Breast epithelium (tissue), 4 donors: ENCODE measurements at regions not wholly inside any gene's neighbourhood (a gene's known extent, or its start where the extent isn't known, plus 50 kb on each side); places are given as distances from the start of the nearest gene placed in this dataset.

ENCODE experiments used
- DNase-seq, 2 donors: peaks; one replicate each; pipeline ENCODE4 v3.0.0-alpha.2; 2019; ENCODE audit warnings: low spot score in 2 of 2
- H3K27ac ChIP-seq, 2 donors: fragments of 200-600 bp; sonication (generic) in 1 of 2; one replicate each; pipeline ENCODE4 v1.5.1; 2016 to 2019; ENCODE audit warnings: mild to moderate bottlenecking in 1 of 2
- H3K27me3 ChIP-seq, 2 donors: fragments of 200-600 bp; sonication (generic) in 1 of 2; one replicate each; pipeline versions ENCODE4 v1.5.1 to v1.6.0; 2017 to 2019; ENCODE audit warnings: control low read depth in 1 of 2, mild to moderate bottlenecking in 1 of 2
- H3K36me3 ChIP-seq: fragments of 200-600 bp; one replicate; pipeline ENCODE4 v1.5.1; 2019
- H3K4me1 ChIP-seq, 2 donors: fragments of 200-600 bp; sonication (generic); one replicate each; pipeline ENCODE4 v1.5.1; 2016 to 2019; ENCODE audit warnings: control low read depth in 1 of 2
- H3K4me3 ChIP-seq, 3 donors: fragments of 200-600 bp; sonication (generic); 1 replicate in 2 of 3; 2 replicates in 1 of 3; pipeline ENCODE4 v1.5.1; 2016 to 2019; ENCODE audit warnings: mild to moderate bottlenecking in 3 of 3, moderate library complexity in 2 of 3
- H3K9me3 ChIP-seq, 2 donors: fragments of 200-600 bp; sonication (generic) in 1 of 2; one replicate each; pipeline ENCODE4 v1.5.1; 2016 to 2019; ENCODE audit warnings: control low read depth in 1 of 2
- CTCF ChIP-seq, 3 donors: fragments of 450-650 bp; IDR thresholded peaks; one replicate each; pipeline ENCODE4 v1.5.1; 2016 to 2017; ENCODE audit warnings: antibody characterized with exemption in 3 of 3, mild to moderate bottlenecking in 3 of 3, moderate library complexity in 3 of 3
- POLR2A ChIP-seq: fragments of 450-650 bp; IDR thresholded peaks from one replicate; pipeline ENCODE4 v1.6.1; 2016; ENCODE audit warnings: antibody characterized with exemption, mild to moderate bottlenecking, moderate library complexity
- POLR2AphosphoS5 ChIP-seq, 3 donors: sonication (generic); formaldehyde crosslinking; IDR thresholded peaks; one replicate each; pipeline ENCODE4 v1.6.1; 2017; ENCODE audit warnings: antibody characterized with exemption in 3 of 3
- intact Hi-C: fragments of 100-400 bp; cut with DNase I; formaldehyde crosslinking; loops from one replicate; pipeline ENCODE4 v1.15.1; 2023; ENCODE audit warnings: low total_unique reads

DNA sequence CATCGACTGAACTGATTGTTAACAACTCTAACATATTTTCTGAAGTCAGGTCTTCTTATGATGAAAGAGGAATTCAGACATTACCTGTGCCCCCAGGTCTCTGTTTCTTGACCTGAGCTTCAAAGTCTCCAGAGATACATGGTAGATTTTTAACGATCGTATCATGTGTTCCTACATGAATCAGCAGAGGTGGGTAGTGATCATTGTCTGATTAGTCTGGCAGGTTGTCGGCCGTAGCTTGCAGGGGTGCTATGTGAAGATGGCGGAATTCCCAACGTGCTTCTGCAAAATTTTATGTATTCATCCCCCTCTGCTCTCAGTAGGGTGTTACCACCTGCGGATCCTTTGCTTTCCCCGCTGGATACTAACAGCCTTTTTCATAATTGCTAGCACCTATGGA lies 581.9 kb downstream of the GATA3 start:
- no peaks in the 10 kb centered on the region for H3K36me3 ChIP-seq
- H3K27ac ChIP-seq = no peak overlapping the region
- no peaks in the 10 kb centered on the region for H3K9me3 ChIP-seq
- no peak overlapping the region for H3K4me3 ChIP-seq
- DNase-seq = no peak
- H3K4me1 ChIP-seq = no peaks in the 10 kb centered on the region
- no peaks in the 10 kb centered on the region for H3K27me3 ChIP-seq
- TF ChIP-seq POLR2A (no peak), CTCF (IDR thresholded peaks at IDR 0.05) (no peak), POLR2AphosphoS5 (IDR thresholded peaks at IDR 0.05) (no peak)
- intact Hi-C loops = no loop called here

DNA sequence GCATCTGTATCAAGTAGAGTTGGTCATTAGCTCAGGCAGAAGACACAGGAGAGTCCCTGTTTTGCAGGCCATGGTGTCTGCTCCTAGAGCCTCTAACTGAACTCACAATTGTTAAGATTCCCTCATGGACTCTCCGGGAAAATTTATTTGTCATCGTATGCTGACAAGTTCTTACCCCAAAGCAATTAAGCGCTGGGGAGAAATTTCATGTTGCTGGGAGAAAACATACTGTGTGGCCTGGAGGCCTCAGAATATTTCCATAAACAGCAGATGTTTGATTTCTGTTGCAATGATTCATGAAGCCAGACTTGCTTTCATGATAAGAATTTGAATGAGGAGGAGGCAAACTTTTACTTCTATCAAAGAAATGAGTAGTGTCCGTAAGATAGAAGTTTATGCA lies 583.2 kb downstream of the GATA3 start:
- Histone ChIP-seq H3K4me3 (no peak overlapping the region), H3K36me3 (no peaks in the 10 kb centered on the region), H3K9me3 (no peaks in the 10 kb centered on the region), H3K4me1 (no peaks in the 10 kb centered on the region), H3K27me3 (no peaks in the 10 kb centered on the region), H3K27ac (no peak overlapping the region)
- no peak for TF ChIP-seq POLR2AphosphoS5 (IDR thresholded peaks at IDR 0.05)
- no peak for TF ChIP-seq CTCF (IDR thresholded peaks at IDR 0.05)
- TF ChIP-seq POLR2A = no peak
- intact Hi-C loops = no loop called here
- no peak for DNase-seq

- Histone ChIP-seq H3K36me3 (no peaks in the 10 kb centered on the region), H3K9me3 (no peaks in the 10 kb centered on the region), H3K4me1 (no peaks in the 10 kb centered on the region), H3K4me3 (no peak overlapping the region), H3K27me3 (no peaks in the 10 kb centered on the region), H3K27ac (no peak overlapping the region)
- intact Hi-C loops = no loop called here
- TF ChIP-seq POLR2A (no peak), POLR2AphosphoS5 (IDR thresholded peaks at IDR 0.05) (no peak), CTCF (IDR thresholded peaks at IDR 0.05) (no peak)
- no peak for DNase-seq
Observed at GRCh38 chr10:8638088-8638672, 583.7 kb downstream of the GATA3 start.

GRCh38 chr10:8639486-8640185 lies 585.1 kb downstream of the GATA3 start:
- intact Hi-C loops = no loop called here
- DNase-seq = no peak
- Histone ChIP-seq H3K9me3 (no peaks in the 10 kb centered on the region), H3K36me3 (no peaks in the 10 kb centered on the region), H3K27ac (peak overlapping the region in 1 of 2 donors; percentile 7), H3K27me3 (no peaks in the 10 kb centered on the region), H3K4me3 (no peak overlapping the region), H3K4me1 (no peaks in the 10 kb centered on the region)
- TF ChIP-seq CTCF (IDR thresholded peaks at IDR 0.05) (no peak), POLR2AphosphoS5 (IDR thresholded peaks at IDR 0.05) (no peak), POLR2A (no peak)

GRCh38 chr10:8640301-8640700 lies 585.8 kb downstream of the GATA3 start:
- intact Hi-C loops = no loop called here
- peak overlapping the region in 1 of 2 donors; percentile 7 for H3K27ac ChIP-seq
- H3K27me3 ChIP-seq = no peaks in the 10 kb centered on the region
- no peak for DNase-seq
- TF ChIP-seq POLR2AphosphoS5 (IDR thresholded peaks at IDR 0.05) = no peak
- TF ChIP-seq POLR2A = no peak
- no peak for TF ChIP-seq CTCF (IDR thresholded peaks at IDR 0.05)
- H3K4me1 ChIP-seq = no peaks in the 10 kb centered on the region
- H3K4me3 ChIP-seq = no peak overlapping the region
- no peaks in the 10 kb centered on the region for H3K9me3 ChIP-seq
- no peaks in the 10 kb centered on the region for H3K36me3 ChIP-seq
